AG09309 (cell line): ENCODE measurements at regions not wholly inside any gene's neighbourhood (a gene's known extent, or its start where the extent isn't known, plus 50 kb on each side); places are given as distances from the start of the nearest gene placed in this dataset.

ENCODE experiments used
- DNase-seq: peaks from one replicate; pipeline ENCODE4 v3.0.0-alpha.2; 2010; ENCODE audit warnings: low read depth
- H3K4me3 ChIP-seq: 2 replicates; pipeline ENCODE4 v1.5.1; 2011; ENCODE audit warnings: mild to moderate bottlenecking, low read depth, low read length, moderate library complexity; ENCODE audit not compliant: control insufficient read depth
- CTCF ChIP-seq: IDR thresholded peaks from 2 replicates; pipeline ENCODE4 v1.5.1; 2011; ENCODE audit warnings: mild to moderate bottlenecking, low read depth, low read length, inconsistent platforms; ENCODE audit not compliant: insufficient read depth, control insufficient read depth; ENCODE audit errors: missing control alignments

GRCh38 chr13:26111797-26112196 lies 60.0 kb upstream of the SHISA2 start:
- TF ChIP-seq CTCF: no peak
- no peak overlapping the region for H3K4me3 ChIP-seq
- DNase-seq: no peak
